C4-2B (cell line): ENCODE measurements at regions not wholly inside any gene's neighbourhood (a gene's known extent, or its start where the extent isn't known, plus 50 kb on each side); places are given as distances from the start of the nearest gene placed in this dataset.
"Not testable (repeated sequence)": the region's sequence is repeated elsewhere in the genome, so short reads cannot be mapped to it uniquely, and the experiment has no call there.

Experiments used
- H3K27ac ChIP-seq: fragments of 450-650 bp; 2 replicates; pipeline ENCODE4 v1.5.1; 2017
- ZFX ChIP-seq: fragments of 450-650 bp; IDR thresholded peaks from 2 replicates; pipeline ENCODE4 v1.6.1; 2017
- TF ChIP-seq, protein P1 (sequence below): fragments of 450-650 bp; conservative IDR thresholded peaks from 2 replicates; pipeline ENCODE4 v1.5.1; 2017; ENCODE audit warnings: mild to moderate bottlenecking

DNA sequence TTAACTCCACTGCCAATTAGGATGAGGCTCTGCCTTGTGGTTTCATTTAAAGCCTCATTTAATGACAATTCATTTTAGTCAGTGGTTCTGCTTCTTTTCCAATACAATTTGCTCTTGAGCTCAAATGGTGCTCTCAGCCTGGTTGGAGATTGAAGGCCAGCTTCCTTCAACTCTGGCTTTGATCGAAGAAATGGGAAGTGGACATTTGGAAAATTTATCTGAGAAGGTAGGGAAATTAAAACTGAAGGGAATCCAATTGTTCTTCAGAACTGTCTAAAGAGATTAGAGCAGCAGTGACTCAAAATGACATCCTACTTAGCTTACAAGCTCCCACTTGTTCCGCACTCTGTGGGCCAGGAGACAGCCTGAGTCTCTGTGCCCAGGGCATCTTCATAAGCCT, 206.8 kb downstream of the SMARCA1 start:
- no peak for TF ChIP-seq ZFX
- TF ChIP-seq, protein P1, sequence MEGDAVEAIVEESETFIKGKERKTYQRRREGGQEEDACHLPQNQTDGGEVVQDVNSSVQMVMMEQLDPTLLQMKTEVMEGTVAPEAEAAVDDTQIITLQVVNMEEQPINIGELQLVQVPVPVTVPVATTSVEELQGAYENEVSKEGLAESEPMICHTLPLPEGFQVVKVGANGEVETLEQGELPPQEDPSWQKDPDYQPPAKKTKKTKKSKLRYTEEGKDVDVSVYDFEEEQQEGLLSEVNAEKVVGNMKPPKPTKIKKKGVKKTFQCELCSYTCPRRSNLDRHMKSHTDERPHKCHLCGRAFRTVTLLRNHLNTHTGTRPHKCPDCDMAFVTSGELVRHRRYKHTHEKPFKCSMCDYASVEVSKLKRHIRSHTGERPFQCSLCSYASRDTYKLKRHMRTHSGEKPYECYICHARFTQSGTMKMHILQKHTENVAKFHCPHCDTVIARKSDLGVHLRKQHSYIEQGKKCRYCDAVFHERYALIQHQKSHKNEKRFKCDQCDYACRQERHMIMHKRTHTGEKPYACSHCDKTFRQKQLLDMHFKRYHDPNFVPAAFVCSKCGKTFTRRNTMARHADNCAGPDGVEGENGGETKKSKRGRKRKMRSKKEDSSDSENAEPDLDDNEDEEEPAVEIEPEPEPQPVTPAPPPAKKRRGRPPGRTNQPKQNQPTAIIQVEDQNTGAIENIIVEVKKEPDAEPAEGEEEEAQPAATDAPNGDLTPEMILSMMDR = no peak
- no peak overlapping the region for H3K27ac ChIP-seq

DNA sequence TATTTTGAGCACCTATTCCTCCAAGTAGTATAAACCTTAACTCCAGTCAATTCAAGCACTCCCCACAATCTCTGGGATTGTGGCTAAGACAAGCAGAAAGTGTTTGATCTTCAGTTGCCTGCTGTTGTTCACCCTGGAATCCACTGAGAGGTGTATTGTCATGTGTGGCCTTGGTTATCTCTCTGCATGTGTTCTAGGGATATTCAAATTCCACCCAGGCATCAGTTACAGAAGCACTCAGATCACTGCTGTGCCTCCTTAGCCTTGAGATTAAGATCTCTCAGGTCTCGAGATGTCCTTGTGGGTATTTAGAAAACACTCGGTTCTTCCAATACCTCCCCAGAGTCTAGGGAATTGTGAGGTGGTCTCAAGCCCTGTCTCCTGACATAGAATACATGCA, 213.3 kb downstream of the SMARCA1 start:
- TF ChIP-seq, protein P1 = no peak
- no peak for TF ChIP-seq ZFX
- no peak overlapping the region for H3K27ac ChIP-seq

DNA sequence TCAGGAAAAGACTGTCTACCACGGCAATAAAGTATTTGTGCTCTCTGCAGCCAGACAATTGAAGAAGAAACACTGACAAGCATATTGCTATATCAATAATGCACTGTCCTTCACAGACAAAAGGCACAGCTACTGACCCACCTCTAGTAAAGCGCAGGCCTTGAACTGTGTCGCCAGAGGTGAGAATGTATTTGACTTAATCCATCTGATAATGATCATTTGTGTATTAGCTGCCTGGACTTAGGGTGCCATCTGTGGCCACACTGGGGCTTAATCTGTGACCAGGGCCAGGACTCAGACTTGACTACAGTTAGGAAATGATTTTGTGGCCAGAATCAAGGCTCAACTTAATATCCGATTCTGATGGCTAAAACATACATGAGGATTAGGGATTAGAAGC, 260.4 kb downstream of the SMARCA1 start:
- TF ChIP-seq, protein P1 = no peak
- TF ChIP-seq ZFX = no peak
- H3K27ac ChIP-seq = no peak overlapping the region

DNA sequence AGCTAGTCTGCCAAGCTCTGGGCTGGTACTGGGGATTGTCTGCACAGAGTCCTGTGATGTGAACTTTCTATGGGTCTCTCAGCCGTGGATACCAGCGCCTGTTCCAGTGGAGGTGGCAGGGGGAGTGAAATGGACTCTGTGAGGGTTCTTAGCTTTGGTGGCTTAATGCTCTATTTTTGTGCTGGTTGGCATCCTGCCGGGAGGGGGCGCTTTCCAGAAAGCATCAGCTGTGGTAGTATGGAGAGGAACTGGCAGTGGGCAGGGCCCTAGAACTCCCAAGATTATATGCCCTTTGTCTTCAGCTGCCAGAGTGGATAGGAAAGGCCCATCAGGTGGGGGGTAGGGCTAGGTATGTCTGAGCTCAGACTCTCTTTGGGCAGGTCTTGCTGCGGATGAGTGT, 267.8 kb downstream of the SMARCA1 start:
- TF ChIP-seq, protein P1 = peak; percentile 15
- H3K27ac ChIP-seq = not testable (repeated sequence)

DNA sequence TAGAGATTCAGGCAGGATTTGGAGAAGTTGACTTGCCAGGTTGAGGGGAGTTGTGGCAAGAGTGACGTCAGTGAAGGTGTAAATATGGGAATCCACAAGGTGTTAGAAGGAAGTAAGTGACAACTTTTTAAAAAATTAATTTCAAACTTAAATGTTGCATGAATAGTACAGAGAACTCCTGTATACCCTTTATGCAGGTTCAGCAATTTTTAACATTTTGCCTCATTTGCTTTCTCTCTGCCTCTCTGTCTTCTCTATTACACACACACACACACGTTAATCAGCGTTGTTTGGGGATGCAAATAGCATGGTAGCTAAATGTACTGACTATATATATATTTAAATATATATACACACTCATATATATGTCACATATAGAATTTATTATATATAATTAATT, 273.7 kb downstream of the SMARCA1 start:
- no peak overlapping the region for H3K27ac ChIP-seq
- TF ChIP-seq ZFX = no peak
- TF ChIP-seq, protein P1 = no peak

DNA sequence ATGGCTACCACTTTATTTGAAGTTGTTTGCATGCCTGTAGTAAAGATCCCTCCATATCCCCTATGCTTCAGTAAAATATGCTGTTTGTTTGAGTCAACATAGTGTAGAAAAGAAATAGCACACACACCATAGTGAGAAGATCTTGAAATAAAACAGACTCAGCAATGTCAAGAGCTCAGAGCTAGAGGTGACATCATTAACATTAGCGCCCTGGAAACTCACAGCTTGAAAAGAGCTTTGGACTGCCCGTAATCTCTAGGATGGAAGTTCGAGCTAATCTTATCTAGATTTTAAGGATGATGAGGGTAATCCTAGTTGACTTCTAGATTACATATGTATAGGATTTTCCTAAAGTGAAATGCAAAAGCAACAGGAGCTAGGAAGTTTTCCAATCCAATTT, 275.6 kb downstream of the SMARCA1 start:
- no peak for TF ChIP-seq ZFX
- TF ChIP-seq, protein P1 = no peak
- H3K27ac ChIP-seq = no peak overlapping the region

DNA sequence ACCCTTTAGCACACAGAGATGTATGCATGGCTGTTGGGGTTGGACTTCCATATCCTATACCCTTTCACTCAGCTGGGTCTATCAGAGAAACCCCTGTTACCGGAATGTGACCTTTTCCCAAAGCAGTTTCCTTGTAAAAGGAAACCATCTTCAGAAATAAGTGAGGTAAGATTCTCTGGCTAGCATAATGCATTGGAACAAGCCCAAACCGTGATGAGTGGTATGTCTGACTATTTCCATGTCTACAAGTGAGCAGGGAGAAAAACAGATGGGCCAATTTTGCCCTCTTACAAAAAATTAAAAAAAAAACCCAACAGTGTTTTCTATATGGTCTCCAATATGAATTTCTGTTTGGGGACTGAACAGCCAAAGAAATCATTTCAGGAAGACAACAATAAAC, 283.9 kb downstream of the SMARCA1 start:
- no peak for TF ChIP-seq ZFX
- TF ChIP-seq, protein P1 = no peak
- no peak overlapping the region for H3K27ac ChIP-seq
